ENCODE measurements at regions not wholly inside any gene's neighbourhood (a gene's known extent, or its start where the extent isn't known, plus 50 kb on each side); places are given as distances from the start of the nearest gene placed in this dataset.

DNA sequence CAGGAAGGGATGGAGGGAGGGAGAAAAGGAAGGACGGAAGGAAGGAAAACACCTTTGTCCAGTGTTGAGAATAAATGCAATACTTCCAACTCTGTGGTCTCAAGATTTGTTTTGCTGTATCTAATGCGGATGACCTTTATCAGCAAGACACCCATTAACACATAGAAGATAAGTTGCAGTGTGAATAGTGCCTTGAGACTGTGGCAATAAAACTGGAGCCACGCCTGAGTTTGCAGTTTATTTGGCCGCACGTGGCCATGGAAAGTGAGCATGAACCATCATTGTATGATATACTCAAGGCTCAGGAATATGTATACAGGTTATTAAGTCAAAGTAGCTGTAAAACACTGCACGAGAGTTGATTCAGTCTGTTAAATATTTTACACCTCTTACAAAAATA lies 113.6 kb upstream of the EEA1 start:
- Mint-ChIP-seq H3K4me1 (ENCODE audit: low read depth) (peaks cover 3% of the 10 kb centered on the region), H3K4me3 (ENCODE audit: unreplicated experiment) (no peak overlapping the region), H3K27ac (ENCODE audit: unreplicated experiment) (no peak overlapping the region), H3K27me3 (ENCODE audit: low read depth) (no peaks in the 10 kb centered on the region), H3K36me3 (ENCODE audit: low read depth) (no peaks in the 10 kb centered on the region), H3K9me3 (ENCODE audit: low read depth) (peaks cover 6% of the 10 kb centered on the region)
- TF ChIP-seq, protein P1, sequence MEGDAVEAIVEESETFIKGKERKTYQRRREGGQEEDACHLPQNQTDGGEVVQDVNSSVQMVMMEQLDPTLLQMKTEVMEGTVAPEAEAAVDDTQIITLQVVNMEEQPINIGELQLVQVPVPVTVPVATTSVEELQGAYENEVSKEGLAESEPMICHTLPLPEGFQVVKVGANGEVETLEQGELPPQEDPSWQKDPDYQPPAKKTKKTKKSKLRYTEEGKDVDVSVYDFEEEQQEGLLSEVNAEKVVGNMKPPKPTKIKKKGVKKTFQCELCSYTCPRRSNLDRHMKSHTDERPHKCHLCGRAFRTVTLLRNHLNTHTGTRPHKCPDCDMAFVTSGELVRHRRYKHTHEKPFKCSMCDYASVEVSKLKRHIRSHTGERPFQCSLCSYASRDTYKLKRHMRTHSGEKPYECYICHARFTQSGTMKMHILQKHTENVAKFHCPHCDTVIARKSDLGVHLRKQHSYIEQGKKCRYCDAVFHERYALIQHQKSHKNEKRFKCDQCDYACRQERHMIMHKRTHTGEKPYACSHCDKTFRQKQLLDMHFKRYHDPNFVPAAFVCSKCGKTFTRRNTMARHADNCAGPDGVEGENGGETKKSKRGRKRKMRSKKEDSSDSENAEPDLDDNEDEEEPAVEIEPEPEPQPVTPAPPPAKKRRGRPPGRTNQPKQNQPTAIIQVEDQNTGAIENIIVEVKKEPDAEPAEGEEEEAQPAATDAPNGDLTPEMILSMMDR (IDR thresholded peaks at IDR 0.05) = no peak
- DNase-seq (ENCODE audit: low spot score) = no peak

DNA sequence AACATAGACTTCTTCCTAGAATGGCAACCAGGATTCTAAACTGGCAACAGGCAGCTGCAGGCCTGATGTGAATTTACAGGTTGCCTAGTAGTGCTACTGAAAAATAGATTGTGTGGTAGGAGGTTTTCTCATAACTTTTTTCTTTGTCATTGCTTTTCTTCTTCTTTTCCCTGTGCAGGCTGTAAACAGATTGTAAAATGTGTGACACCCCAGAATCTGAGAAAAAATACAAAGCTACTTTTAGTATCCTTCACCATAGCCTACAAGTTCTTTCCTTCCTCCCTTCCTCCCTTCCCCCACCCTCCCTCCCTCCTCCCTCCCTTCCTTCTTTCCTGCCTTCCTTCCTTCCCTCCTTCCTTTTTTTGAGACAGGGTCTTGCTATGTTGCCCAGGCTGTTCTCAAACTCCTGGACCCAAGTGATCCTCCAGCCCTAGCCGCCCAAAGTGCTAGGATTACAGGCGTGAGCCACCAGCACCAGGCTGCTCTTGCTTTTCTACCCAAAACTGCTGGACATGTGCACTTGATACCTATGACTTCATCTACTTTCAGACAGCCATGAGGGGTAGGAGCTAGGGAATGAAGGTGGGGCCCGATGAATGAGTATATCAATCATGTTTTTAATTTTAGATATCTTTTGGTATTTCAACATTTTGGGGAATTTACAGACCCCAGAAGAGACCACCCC lies 114.2 kb upstream of the EEA1 start:
- Mint-ChIP-seq H3K4me3 (ENCODE audit: unreplicated experiment) (no peak overlapping the region), H3K4me1 (ENCODE audit: low read depth) (peaks cover 3% of the 10 kb centered on the region), H3K27me3 (ENCODE audit: low read depth) (no peaks in the 10 kb centered on the region), H3K36me3 (ENCODE audit: low read depth) (no peaks in the 10 kb centered on the region), H3K9me3 (ENCODE audit: low read depth) (peaks cover 7% of the 10 kb centered on the region), H3K27ac (ENCODE audit: unreplicated experiment) (no peak overlapping the region)
- TF ChIP-seq, protein P1 (IDR thresholded peaks at IDR 0.05) = no peak
- no peak for DNase-seq (ENCODE audit: low spot score)

DNA sequence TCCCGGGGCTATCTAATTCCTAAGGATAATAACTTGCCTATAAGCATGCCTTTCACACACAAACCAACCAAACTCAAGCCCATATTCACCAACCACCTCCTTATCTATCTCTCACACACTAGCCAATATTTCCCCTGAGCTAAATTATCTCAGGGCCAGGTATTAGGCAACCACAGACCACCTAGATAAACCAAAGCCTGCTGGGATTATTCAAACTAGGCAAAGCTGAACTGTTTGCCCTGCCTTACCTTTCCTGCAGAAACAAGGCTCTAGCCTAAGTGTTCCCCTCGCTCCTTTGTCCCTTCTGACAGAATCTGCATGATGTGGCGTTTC lies 114.7 kb upstream of the EEA1 start:
- DNase-seq (ENCODE audit: low spot score) = no peak
- H3K27ac Mint-ChIP-seq (ENCODE audit: unreplicated experiment) = no peak overlapping the region
- peaks cover 9% of the 10 kb centered on the region for H3K9me3 Mint-ChIP-seq (ENCODE audit: low read depth)
- TF ChIP-seq, protein P1 (IDR thresholded peaks at IDR 0.05) = no peak
- H3K4me3 Mint-ChIP-seq (ENCODE audit: unreplicated experiment) = no peak overlapping the region
- no peaks in the 10 kb centered on the region for H3K27me3 Mint-ChIP-seq (ENCODE audit: low read depth)
- H3K4me1 Mint-ChIP-seq (ENCODE audit: low read depth) = peaks cover 3% of the 10 kb centered on the region
- no peaks in the 10 kb centered on the region for H3K36me3 Mint-ChIP-seq (ENCODE audit: low read depth)

DNA sequence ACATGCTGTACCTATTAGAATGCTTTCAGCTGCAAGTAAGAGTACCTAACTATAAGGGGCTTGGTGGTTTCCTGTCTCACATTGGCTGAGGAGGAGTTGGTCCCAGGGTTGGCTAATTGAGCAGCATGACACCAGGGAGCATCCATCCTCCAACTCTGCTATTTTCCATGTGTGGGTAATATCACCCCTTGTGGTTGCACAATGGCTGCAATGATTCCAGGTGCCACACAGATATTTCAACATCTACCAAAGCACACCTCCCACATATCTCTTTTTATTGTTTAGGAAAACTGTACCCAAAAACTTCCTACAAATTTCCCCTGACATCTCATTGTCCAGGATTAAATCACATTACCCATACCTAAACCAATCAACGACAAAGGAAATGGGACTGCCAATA lies 118.0 kb upstream of the EEA1 start:
- Mint-ChIP-seq H3K9me3 (ENCODE audit: low read depth) (peaks cover 9% of the 10 kb centered on the region), H3K27ac (ENCODE audit: unreplicated experiment) (no peak overlapping the region), H3K27me3 (ENCODE audit: low read depth) (no peaks in the 10 kb centered on the region), H3K4me1 (ENCODE audit: low read depth) (peaks cover 26% of the 10 kb centered on the region), H3K36me3 (ENCODE audit: low read depth) (no peaks in the 10 kb centered on the region), H3K4me3 (ENCODE audit: unreplicated experiment) (no peak overlapping the region)
- no peak for DNase-seq (ENCODE audit: low spot score)
- TF ChIP-seq, protein P1 (IDR thresholded peaks at IDR 0.05) = no peak

DNA sequence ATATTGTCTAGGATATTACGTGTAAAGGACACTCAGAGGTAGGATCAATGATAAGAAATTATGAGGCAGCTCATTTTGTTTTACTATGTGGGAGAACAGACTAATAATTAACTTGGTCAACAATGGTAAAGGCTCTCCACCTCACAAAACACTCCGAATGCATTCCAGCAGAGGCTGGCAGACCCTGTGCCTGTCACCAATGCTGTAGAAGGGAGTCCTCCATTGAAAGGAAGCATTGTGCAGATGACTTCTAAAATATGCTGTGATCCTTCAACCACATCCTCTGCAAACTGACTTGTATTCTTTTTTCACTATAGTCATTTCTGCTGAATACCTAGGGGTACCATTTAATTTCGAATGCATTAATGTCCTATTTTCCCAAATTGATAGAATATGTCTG lies 119.6 kb upstream of the EEA1 start:
- Mint-ChIP-seq H3K27me3 (ENCODE audit: low read depth) (no peaks in the 10 kb centered on the region), H3K4me1 (ENCODE audit: low read depth) (peaks cover 23% of the 10 kb centered on the region), H3K27ac (ENCODE audit: unreplicated experiment) (no peak overlapping the region), H3K9me3 (ENCODE audit: low read depth) (peaks cover 9% of the 10 kb centered on the region), H3K4me3 (ENCODE audit: unreplicated experiment) (no peak overlapping the region), H3K36me3 (ENCODE audit: low read depth) (no peaks in the 10 kb centered on the region)
- TF ChIP-seq, protein P1 (IDR thresholded peaks at IDR 0.05) = no peak
- DNase-seq (ENCODE audit: low spot score) = no peak
